Peyer's patch (tissue), 4 donors: ENCODE measurements at regions not wholly inside any gene's neighbourhood (a gene's known extent, or its start where the extent isn't known, plus 50 kb on each side); places are given as distances from the start of the nearest gene placed in this dataset.
"Not testable (repeated sequence)": the region's sequence is repeated elsewhere in the genome, so short reads cannot be mapped to it uniquely, and the experiment has no call there.

Experiments used
- POLR2A ChIP-seq, 2 donors: fragments of 450-650 bp; IDR thresholded peaks; one replicate each; pipeline ENCODE4 v1.5.1; 2017; ENCODE audit warnings: antibody characterized with exemption in 2 of 2, mild to moderate bottlenecking in 2 of 2, moderate library complexity in 2 of 2
- TF ChIP-seq, protein P1 (sequence below), 6 experiments: fragments of 450-650 bp in 4 of 6; fragments of 200-600 bp in 2 of 6; sonication (generic) in 1 of 6; IDR thresholded peaks; one replicate each; pipeline ENCODE4 v1.5.1; 2017 to 2019; ENCODE audit warnings: antibody characterized with exemption in 6 of 6, mild to moderate bottlenecking in 3 of 6, moderate library complexity in 1 of 6

DNA sequence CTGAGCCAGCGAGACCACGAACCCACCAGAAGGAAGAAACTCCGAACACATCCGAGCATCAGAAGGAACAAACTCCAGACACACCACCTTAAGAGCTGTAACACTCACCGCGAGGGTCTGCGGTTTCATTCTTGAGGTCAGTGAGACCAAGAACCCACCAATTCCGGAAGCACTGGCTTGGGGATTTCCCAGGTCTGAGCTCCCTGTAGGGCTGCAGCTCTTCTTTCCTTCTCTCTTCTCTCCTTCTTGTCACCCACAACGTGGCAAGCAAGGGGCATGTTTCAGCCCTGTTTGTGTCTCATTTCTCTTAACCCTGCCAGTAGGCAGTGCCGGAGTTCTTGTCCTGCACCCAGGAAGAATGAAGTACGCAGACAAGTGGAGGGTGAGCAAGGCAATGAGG lies 713.0 kb downstream of the CDH9 start:
- TF ChIP-seq, protein P1, sequence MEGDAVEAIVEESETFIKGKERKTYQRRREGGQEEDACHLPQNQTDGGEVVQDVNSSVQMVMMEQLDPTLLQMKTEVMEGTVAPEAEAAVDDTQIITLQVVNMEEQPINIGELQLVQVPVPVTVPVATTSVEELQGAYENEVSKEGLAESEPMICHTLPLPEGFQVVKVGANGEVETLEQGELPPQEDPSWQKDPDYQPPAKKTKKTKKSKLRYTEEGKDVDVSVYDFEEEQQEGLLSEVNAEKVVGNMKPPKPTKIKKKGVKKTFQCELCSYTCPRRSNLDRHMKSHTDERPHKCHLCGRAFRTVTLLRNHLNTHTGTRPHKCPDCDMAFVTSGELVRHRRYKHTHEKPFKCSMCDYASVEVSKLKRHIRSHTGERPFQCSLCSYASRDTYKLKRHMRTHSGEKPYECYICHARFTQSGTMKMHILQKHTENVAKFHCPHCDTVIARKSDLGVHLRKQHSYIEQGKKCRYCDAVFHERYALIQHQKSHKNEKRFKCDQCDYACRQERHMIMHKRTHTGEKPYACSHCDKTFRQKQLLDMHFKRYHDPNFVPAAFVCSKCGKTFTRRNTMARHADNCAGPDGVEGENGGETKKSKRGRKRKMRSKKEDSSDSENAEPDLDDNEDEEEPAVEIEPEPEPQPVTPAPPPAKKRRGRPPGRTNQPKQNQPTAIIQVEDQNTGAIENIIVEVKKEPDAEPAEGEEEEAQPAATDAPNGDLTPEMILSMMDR (IDR thresholded peaks at IDR 0.05): not testable (repeated sequence)
- TF ChIP-seq POLR2A (IDR thresholded peaks at IDR 0.05): not testable (repeated sequence)
